HepG2 (cell line): ENCODE measurements at regions not wholly inside any gene's neighbourhood (a gene's known extent, or its start where the extent isn't known, plus 50 kb on each side); places are given as distances from the start of the nearest gene placed in this dataset.

Experiments
- ATAC-seq: fragments of 200-7000 bp; cut with Tn5 transposase; 3 replicates; pipeline ENCODE4 v1.9.1; 2020; ENCODE audit warnings: mild to moderate bottlenecking, moderate library complexity
- BruUV-seq: library from RNA; stranded (reverse); fragments of 400-500 nt; replicated peaks from 2 replicates; lab custom pipeline; 2021; lab: Mats Ljungman, UMichigan
- CTCF ChIA-PET: fragments of 300-600 bp; formaldehyde crosslinking; extraction: SDS; loops from one replicate; lab custom pipeline; 2021; ENCODE audit warnings: low total read pairs, inconsistent platforms, low intra/inter-chr PET ratio; lab: Yijun Ruan, JAX
- POLR2A ChIA-PET: fragments of 350-600 bp; sonication (Branson Sonifier 250); formaldehyde crosslinking; loops from one replicate; lab custom pipeline; 2020; ENCODE audit warnings: antibody characterized with exemption, inconsistent platforms; lab: Yijun Ruan, JAX
- DNase-seq: peaks from one replicate; pipeline ENCODE4 v3.0.0-alpha.2; 2015; ENCODE audit warnings: low spot score
- FAIRE-seq: peaks from 3 replicates; lab custom pipeline; 2011; peaks lifted over from hg19 to GRCh38; lab: Jason Lieb, UNC
- H2AFZ ChIP-seq: one replicate; pipeline ENCODE4 v1.6.1; 2011; ENCODE audit warnings: low read length, inconsistent platforms
- H3K27ac ChIP-seq: fragments of 300-600 bp; 3 replicates; pipeline ENCODE4 v1.8.0; 2011; ENCODE audit warnings: mixed run types, mild to moderate bottlenecking, mixed read lengths, low read length, inconsistent platforms; ENCODE audit not compliant: insufficient read depth; ENCODE audit errors: extremely low read length
- H3K27me3 ChIP-seq, 2 experiments: fragments of 200-600 bp in 1 of 2; 2 replicates in 1 of 2; 3 replicates in 1 of 2; pipeline versions ENCODE4 v1.6.0 to v1.8.0; 2011; ENCODE audit warnings: low read length in 2 of 2, mild to moderate bottlenecking in 2 of 2, moderate library complexity in 2 of 2, inconsistent platforms in 1 of 2; ENCODE audit not compliant: insufficient read depth in 2 of 2, control insufficient read depth in 1 of 2
- H3K36me3 ChIP-seq, 2 experiments: fragments of 200-600 bp in 1 of 2; replicated peaks in 1 of 2; 2 replicates in 1 of 2; 3 replicates in 1 of 2; pipeline versions ENCODE4 v1.5.1 to v1.8.0; 2011; ENCODE audit warnings: low read length in 2 of 2, inconsistent platforms in 1 of 2; ENCODE audit not compliant: insufficient read depth in 2 of 2, control insufficient read depth in 1 of 2
- H3K4me1 ChIP-seq: 2 replicates; pipeline ENCODE4 v1.5.1; 2012; ENCODE audit warnings: low read length, inconsistent platforms; ENCODE audit not compliant: insufficient read depth
- H3K4me2 ChIP-seq: 2 replicates; pipeline ENCODE4 v1.6.0; 2011; ENCODE audit warnings: low read depth, low read length, inconsistent platforms
- H3K4me3 ChIP-seq, 3 experiments: fragments of 200-600 bp in 1 of 3; sonication (generic), shearing (Covaris generic) in 1 of 3; replicated peaks in 1 of 3; 2 replicates each; pipeline ENCODE4 v1.5.1; 2011 to 2016; ENCODE audit warnings: low read length in 3 of 3, inconsistent platforms in 2 of 3, low read depth in 2 of 3, mild to moderate bottlenecking in 2 of 3, control low read depth in 1 of 3, mixed read lengths in 1 of 3; ENCODE audit not compliant: insufficient read depth in 1 of 3
- H3K79me2 ChIP-seq: one replicate; pipeline ENCODE4 v1.6.1; 2011; ENCODE audit warnings: low read length, inconsistent platforms; ENCODE audit not compliant: insufficient read depth
- H3K9ac ChIP-seq: 2 replicates; pipeline ENCODE4 v1.6.0; 2011; ENCODE audit warnings: mild to moderate bottlenecking, low read depth, low read length, inconsistent platforms; ENCODE audit not compliant: insufficient read depth
- H3K9me3 ChIP-seq: 2 replicates; pipeline ENCODE4 v1.5.1; 2012; ENCODE audit warnings: mild to moderate bottlenecking, low read length
- H4K20me1 ChIP-seq: 2 replicates; pipeline ENCODE4 v1.6.0; 2011; ENCODE audit warnings: inconsistent platforms, mild to moderate bottlenecking, low read length, moderate library complexity; ENCODE audit not compliant: insufficient read depth
- ELF4 ChIP-seq: sonication (generic); formaldehyde crosslinking; IDR thresholded peaks from 2 replicates; pipeline ENCODE4 v1.5.0; 2020; ENCODE audit warnings: missing genetic modification reagents, mild to moderate bottlenecking, moderate library complexity, borderline replicate concordance
- XBP1 ChIP-seq: sonication (generic); formaldehyde crosslinking; IDR thresholded peaks from 2 replicates; pipeline ENCODE4 v1.5.0; 2020; ENCODE audit warnings: missing genetic modification reagents
- ZNF256 ChIP-seq: sonication (generic); formaldehyde crosslinking; conservative IDR thresholded peaks from 2 replicates; pipeline ENCODE4 v1.4.0; 2020; ENCODE audit warnings: missing genetic modification reagents
- WGBS: methylation state at CpG from one replicate; pipeline ENCODE4 v1.1.6; 2017; ENCODE audit warnings: low lambda C conversion rate; 5-methylcytosine and 5-hydroxymethylcytosine counted together
- in situ Hi-C: cut with HindIII; loops from 2 replicates; pipeline ENCODE4 v1.10.0; 2017; ENCODE audit warnings: low pct_unique_long_range_greater_than_20kb; ENCODE audit not compliant: extremely low pct_ligation_motif_present
- intact Hi-C: fragments of 100-400 bp; cut with micrococcal nuclease; formaldehyde crosslinking; loops from one replicate; pipeline ENCODE4 v1.10.0; 2022; ENCODE audit not compliant: unreplicated experiment

DNA sequence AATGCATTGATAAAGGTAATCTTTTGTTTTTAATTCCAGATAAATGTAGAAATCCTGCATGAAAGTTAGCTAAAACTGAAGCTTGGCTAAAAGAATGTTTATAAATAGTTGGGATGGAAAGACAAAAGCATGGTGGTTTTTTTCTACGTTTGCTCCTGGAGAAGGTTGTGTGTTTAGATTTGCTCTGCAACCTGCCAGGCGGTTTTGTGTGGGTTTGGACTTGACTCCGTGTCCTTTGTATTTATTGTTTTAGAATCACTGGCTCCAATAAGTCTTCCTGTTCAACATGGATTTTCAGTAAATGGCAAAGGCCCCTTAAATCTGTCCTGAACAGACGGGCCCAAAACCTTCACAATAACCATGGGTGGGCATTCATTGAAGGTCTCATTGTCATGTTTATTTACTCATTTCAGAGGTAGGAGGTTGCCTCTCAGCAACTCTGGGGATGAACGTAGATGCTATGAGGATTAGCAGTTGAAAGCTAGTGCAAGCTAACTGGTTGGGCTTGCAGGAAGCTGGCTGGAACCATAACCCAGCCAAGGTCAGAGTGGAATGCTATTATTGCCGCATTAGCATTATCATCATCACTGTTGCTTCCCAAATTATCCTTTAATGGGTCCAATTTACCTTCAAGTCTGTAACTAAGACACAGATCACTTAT lies 60.6 kb upstream of the ADAMTS9 start:
- no peaks in the 10 kb centered on the region for H3K36me3 ChIP-seq
- FAIRE-seq (no peak), DNase-seq (no peak), ATAC-seq (no peak)
- H3K4me2 ChIP-seq: no peak overlapping the region
- H3K4me3 ChIP-seq: no peak overlapping the region
- H3K9me3 ChIP-seq: no peaks in the 10 kb centered on the region
- in situ Hi-C loops: no loop called here
- no peak overlapping the region for H3K9ac ChIP-seq
- no peak overlapping the region for H3K27ac ChIP-seq
- no peaks in the 10 kb centered on the region for H3K79me2 ChIP-seq
- 13% methylated on average over 6 of the region's 6 CpGs for WGBS
- no peaks in the 10 kb centered on the region for H4K20me1 ChIP-seq
- no peak overlapping the region for H2AFZ ChIP-seq
- ChIA-PET POLR2A (no interaction called here), CTCF (no interaction called here)
- intact Hi-C loops: no loop called here
- no peaks in the 10 kb centered on the region for H3K4me1 ChIP-seq
- no peak for TF ChIP-seq XBP1 (CRISPR knock-in tag)
- H3K27me3 ChIP-seq: no peaks in the 10 kb centered on the region
- no TSS peak for BruUV-seq

DNA sequence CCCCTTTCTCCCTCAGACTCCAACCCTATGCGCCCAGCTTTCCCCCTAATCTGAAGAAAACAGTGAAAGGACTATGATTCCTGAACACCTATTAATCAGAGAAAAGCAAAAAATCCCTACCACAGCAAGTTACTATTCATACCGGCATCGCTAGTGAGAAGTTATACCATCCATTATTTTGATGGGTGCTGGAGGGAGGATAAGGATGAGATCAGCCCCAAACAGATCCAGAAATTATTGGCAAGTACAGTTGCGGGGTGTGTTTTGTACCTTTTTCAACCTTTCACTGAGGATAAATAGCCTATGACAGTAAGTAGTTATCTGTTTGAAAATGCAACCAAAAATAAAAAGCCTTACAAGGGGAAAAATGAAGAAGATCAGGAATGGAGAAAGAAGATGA lies 59.9 kb upstream of the ADAMTS9 start:
- in situ Hi-C loops: no loop called here
- H3K36me3 ChIP-seq: no peaks in the 10 kb centered on the region
- CTCF ChIA-PET: no interaction called here

More for the DNA sequence above, 59.9 kb upstream of the ADAMTS9 start:
- H3K27me3 ChIP-seq: no peaks in the 10 kb centered on the region
- POLR2A ChIA-PET: no interaction called here
- FAIRE-seq (no peak), ATAC-seq (no peak), DNase-seq (no peak)
- 70% methylated on average over 4 of the region's 4 CpGs for WGBS
- no peaks in the 10 kb centered on the region for H3K79me2 ChIP-seq
- intact Hi-C loops: no loop called here
- no peaks in the 10 kb centered on the region for H4K20me1 ChIP-seq
- no peaks in the 10 kb centered on the region for H3K9me3 ChIP-seq
- H3K4me2 ChIP-seq: no peak overlapping the region
- no peaks in the 10 kb centered on the region for H3K4me1 ChIP-seq
- no peak overlapping the region for H3K9ac ChIP-seq
- TF ChIP-seq ZNF256 (CRISPR knock-in tag) (no peak), ELF4 (CRISPR knock-in tag) (no peak)
- H3K27ac ChIP-seq: no peak overlapping the region
- H3K4me3 ChIP-seq: no peak overlapping the region
- no peak overlapping the region for H2AFZ ChIP-seq
- no TSS peak for BruUV-seq
